Epidermal melanocyte (primary cell): ENCODE measurements at regions not wholly inside any gene's neighbourhood (a gene's known extent, or its start where the extent isn't known, plus 50 kb on each side); places are given as distances from the start of the nearest gene placed in this dataset.
"Not testable (repeated sequence)": the region's sequence is repeated elsewhere in the genome, so short reads cannot be mapped to it uniquely, and the experiment has no call there.

Experiments
- DNase-seq: peaks from one replicate; pipeline ENCODE4 v3.0.0; 2011; ENCODE audit warnings: low spot score; ENCODE audit not compliant: insufficient read length

DNA sequence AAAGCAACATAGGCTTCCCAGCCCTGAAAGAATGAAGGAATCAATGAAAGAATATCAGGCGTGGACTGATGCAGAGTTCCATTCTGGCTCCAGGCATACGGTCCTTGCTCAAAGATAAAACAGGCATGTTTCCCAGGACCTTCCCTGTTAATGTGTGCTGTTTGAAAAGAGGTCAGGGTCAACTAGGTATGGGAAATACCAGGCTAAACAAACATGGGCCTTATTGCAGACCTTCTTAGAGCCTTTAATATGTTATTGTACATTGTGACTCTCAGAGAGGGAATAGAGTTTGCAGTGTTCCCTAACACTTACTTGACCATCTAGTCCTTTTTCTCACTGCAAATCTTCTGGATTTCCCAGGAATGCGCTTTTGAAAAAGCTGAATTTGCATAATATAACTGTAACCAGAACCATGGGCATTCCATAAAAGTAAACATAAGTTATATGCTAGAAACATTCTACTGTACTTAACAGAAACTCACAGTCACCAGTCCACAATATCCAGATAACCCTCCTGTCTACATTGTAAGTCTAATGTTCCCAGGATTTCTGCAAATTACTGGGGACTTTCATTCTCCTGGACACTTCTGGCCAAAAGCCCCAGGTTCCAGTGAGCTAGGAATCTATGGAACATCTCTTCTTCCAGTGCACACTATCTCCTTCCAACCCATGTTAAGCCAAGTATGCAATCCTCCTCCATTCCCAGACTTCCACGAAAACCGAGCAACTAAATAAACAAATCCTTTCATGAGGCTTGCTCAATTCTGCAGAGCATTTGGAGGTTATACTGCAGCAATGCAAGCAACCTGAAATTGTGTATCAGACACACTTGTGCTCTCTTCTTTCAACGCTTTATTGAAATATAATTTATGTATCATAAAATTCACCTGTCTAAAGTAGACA, 486.6 kb downstream of the SETD4 start:
- no peak for DNase-seq

GRCh38 chr21:35571910-35572309, 488.4 kb downstream of the SETD4 start:
- DNase-seq, result no peak

DNA sequence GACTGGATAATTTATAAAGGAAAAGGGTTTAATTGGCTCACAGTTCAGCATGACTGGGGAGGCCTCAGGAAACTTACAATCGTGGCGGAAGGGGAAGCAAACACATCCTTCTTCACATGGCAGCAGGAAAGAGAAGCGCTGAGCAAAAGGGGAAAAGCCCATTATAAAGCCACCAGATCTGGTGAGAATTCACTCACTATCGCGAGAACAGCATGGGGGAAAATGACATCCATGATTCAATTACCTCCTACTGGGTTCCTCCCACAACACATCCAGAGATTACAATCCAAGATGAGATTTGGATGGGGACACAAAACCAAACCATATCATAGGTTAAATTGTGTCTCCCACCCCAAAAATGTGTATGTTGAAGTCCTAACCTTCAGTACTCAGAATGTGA, 491.7 kb downstream of the SETD4 start:
- no peak for DNase-seq

GRCh38 chr21:35566874-35567273, 493.5 kb downstream of the SETD4 start:
- no peak for DNase-seq

GRCh38 chr21:35565204-35565611, 495.1 kb downstream of the SETD4 start:
- DNase-seq, result peak; percentile 68

DNA sequence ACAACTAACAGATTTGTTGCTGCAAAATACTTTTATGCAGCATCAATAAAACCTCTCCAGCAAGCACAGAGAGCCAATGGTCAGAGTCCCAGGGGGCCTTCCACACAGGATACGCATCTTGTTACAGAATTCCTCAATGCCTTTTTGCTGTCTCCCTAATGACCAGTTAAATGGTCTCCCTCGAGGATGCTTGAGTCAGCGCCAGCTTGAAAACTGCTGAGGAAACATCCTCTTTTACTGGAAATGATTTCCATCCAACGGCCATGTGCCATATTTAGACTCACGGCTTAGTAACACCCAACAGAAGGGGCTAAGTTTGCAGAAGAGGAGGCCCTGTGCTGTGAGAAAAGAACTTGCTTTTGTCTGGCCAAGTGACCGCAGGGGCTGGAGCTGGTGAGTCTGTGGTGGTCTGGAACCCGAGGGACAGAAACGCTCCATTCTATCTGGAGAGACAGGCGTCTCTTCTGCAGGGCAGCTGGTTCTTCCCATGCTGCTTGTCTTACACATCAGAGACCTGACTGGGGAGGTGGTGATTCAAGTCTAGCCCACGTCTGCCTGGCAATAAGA, 496.4 kb downstream of the SETD4 start:
- peak; percentile 30 for DNase-seq

GRCh38 chr21:35562876-35563275, 497.4 kb downstream of the SETD4 start:
- DNase-seq, result no peak

DNA sequence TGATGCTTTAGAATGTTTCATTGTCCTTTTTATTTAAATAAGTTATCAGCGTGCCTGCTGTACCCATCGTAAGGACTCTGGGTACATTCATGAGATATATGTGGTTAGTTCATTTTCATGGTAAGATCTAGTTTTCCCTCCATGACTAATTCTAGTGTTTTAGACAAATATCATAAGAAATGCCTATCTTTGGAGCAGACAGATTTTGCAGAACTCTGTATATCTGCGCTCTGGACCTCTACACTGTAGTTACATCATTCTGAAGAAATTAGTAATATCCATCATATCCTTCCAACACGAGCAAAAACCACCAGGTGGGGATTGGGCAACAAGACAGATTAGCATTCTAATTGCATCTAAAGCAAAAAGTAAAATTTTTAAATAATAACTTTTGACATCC, 499.2 kb downstream of the SETD4 start:
- no peak for DNase-seq

GRCh38 chr21:35559829-35560225, 500.5 kb downstream of the SETD4 start:
- no peak for DNase-seq

- no peak for DNase-seq
Measured at GRCh38 chr21:35559128-35559828, 501.0 kb downstream of the SETD4 start.

DNA sequence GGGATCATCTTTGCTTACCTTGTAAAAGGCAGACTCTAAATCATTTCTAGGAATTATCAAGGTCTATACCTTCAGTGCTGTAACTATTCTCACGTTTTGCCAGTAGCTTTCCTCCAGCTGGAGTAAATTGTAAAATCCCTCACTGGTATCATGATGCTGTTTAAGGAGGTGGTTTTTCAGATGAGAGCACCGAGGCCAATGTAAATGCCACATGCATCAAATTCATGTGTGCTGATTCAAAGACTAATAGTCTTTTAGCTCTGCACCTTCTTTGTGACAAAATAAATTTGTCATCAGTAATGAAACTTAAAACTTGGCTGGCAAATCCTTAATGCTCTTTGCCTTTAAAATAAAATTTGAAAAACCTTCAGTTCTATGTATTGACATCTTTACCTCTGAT, 503.8 kb downstream of the SETD4 start:
- DNase-seq, result no peak

GRCh38 chr21:35552483-35552882, 503.4 kb upstream of the RUNX1 start:
- DNase-seq, result not testable (repeated sequence)

DNA sequence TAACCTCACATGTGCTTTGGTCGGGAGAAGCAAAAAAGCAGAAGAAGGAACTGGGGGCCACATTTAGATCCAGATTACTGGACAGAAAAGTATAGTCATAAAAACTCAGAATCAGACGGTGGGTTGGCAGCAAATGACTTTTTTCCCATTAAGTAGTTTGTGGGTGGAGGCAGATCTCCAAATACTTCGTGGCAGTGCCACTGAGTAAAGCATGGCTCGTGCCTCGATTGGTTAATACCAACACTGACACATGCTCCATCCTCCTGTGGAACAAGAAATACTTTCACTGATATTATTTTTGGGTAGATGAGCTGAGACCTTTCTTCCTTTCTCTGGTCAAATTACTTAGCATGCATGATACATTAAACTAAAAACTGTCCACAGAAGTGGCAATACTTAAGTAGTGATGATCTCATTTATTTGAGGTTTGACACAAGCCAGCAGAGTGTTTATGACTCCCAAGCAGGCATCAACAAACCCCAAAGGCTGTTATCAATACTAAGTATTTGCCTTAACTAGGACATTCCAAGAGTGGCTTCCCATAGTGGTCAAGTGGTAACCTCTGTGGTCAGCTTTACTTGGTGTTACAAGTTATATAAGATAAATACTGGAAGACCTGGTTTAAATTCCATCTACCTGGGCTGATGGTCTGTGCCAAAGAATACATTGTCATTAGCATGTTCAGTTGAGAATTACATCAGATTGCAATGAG, 500.0 kb upstream of the RUNX1 start:
- no peak for DNase-seq

- DNase-seq, result no peak
Measured at GRCh38 chr21:35547946-35548774, 499.1 kb upstream of the RUNX1 start.

DNA sequence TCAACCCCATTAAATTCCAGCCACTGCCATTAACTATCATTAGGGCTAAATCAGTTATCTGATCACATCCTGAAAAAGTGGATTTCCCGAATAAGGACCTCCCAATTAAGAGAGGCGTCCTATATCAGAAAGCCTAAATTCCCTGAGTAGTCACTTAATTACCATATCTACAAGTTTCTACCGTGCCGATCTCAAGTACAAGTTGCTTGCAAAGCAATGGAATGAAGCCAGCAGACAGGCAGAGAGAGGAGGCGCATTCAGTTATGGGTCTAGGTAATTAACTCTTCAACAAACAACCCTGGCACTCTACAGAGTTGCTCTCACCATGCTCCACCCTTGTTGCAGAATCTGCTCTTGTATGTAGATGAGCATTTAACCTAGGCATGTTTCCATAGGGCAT, 494.6 kb upstream of the RUNX1 start:
- no peak for DNase-seq

DNA sequence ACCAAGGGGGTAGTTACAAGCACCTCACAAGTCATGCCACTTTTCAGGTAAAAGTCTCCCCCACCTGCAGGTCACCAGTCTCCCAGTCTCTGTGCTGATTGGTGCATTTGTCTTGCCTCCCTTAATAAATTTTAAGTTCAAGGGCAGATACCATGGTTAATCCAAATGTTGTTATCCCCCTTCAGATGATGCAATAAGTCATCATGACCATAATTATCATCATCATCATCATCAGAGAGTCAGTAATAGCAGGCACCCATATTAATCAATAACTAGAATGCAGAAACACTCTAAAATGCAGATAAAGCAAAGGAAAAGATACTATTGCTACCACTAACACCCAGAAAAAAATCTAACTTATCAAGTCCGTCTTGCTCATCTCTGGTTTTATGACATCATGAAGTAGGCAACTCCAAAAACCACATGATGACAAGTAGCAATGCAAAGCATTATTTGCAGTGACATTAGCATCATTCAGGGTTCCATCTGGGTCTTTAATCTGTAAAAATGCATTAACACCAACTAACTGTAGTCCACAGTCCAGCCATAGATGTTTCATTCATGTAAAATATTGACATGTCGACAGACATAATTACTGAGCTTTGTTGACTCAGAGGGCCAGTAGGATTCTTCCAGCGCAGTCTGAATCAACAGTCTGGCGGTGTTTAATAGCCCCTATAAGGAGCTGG, 492.0 kb upstream of the RUNX1 start:
- DNase-seq, result no peak

GRCh38 chr21:35538386-35538785, 489.3 kb upstream of the RUNX1 start:
- DNase-seq, result no peak

GRCh38 chr21:35537604-35538003, 488.5 kb upstream of the RUNX1 start:
- no peak for DNase-seq

- no peak for DNase-seq
Measured at GRCh38 chr21:35533893-35534292, 484.8 kb upstream of the RUNX1 start.

GRCh38 chr21:35530766-35531165, 481.7 kb upstream of the RUNX1 start:
- no peak for DNase-seq
